Karpas-422 (cell line): ENCODE measurements at regions not wholly inside any gene's neighbourhood (a gene's known extent, or its start where the extent isn't known, plus 50 kb on each side); places are given as distances from the start of the nearest gene placed in this dataset.

ENCODE experiments used
- DNase-seq: peaks from one replicate; pipeline ENCODE4 v3.0.0-alpha.2; 2015
- H2AFZ ChIP-seq: fragments of 200-600 bp; sonication (generic); 2 replicates; pipeline ENCODE4 v1.6.1; 2014; ENCODE audit warnings: antibody characterized with exemption, low read length, mixed read lengths
- H3K27ac ChIP-seq: fragments of 200-600 bp; sonication (generic); 2 replicates; pipeline ENCODE4 v1.5.1; 2014; ENCODE audit warnings: mild to moderate bottlenecking, low read length, moderate library complexity
- H3K27me3 ChIP-seq: fragments of 200-600 bp; sonication (generic); 2 replicates; pipeline ENCODE4 v1.6.1; 2014; ENCODE audit warnings: low read length, mixed read lengths
- H3K36me3 ChIP-seq: fragments of 200-600 bp; sonication (generic); 2 replicates; pipeline ENCODE4 v1.6.1; 2014; ENCODE audit warnings: low read length, mixed read lengths; ENCODE audit not compliant: insufficient read depth
- H3K4me1 ChIP-seq: fragments of 200-600 bp; sonication (generic); 2 replicates; pipeline ENCODE4 v1.6.1; 2014; ENCODE audit warnings: mild to moderate bottlenecking, low read length, mixed read lengths
- H3K4me2 ChIP-seq: fragments of 200-600 bp; sonication (generic); 2 replicates; pipeline ENCODE4 v1.6.1; 2014; ENCODE audit warnings: low read length, low read depth, mild to moderate bottlenecking; ENCODE audit not compliant: poor library complexity, severe bottlenecking
- H3K4me3 ChIP-seq: fragments of 200-600 bp; sonication (generic); 2 replicates; pipeline ENCODE4 v1.5.1; 2014; ENCODE audit warnings: mild to moderate bottlenecking, antibody characterized with exemption, low read length, mixed read lengths
- H3K79me2 ChIP-seq: fragments of 200-600 bp; sonication (generic); 2 replicates; pipeline ENCODE4 v1.6.1; 2014; ENCODE audit warnings: mild to moderate bottlenecking, low read length, mixed read lengths
- H3K9ac ChIP-seq: fragments of 200-600 bp; sonication (generic); 2 replicates; pipeline ENCODE4 v1.6.0; 2014; ENCODE audit warnings: low read length
- H3K9me2 ChIP-seq: fragments of 200-600 bp; sonication (generic), shearing (Covaris generic); replicated peaks from 2 replicates; pipeline ENCODE4 v1.6.0; 2014; ENCODE audit warnings: mild to moderate bottlenecking, low read length, moderate library complexity; ENCODE audit not compliant: insufficient read depth
- H3K9me3 ChIP-seq: fragments of 300-700, 200-600 bp; sonication (generic); 2 replicates; pipeline ENCODE4 v1.6.1; 2014; ENCODE audit warnings: low read length, mixed read lengths
- H4K20me1 ChIP-seq: fragments of 200-600 bp; sonication (generic); 2 replicates; pipeline ENCODE4 v1.6.1; 2014; ENCODE audit warnings: mild to moderate bottlenecking, antibody characterized with exemption, low read length, low read depth; ENCODE audit not compliant: insufficient read depth

- Histone ChIP-seq H4K20me1 (no peaks in the 10 kb centered on the region), H3K27ac (no peak overlapping the region), H3K4me2 (no peak overlapping the region), H3K9me2 (no peaks in the 10 kb centered on the region), H3K4me1 (peaks cover 12% of the 10 kb centered on the region; the same call in 1 of the 2 replicates), H3K4me3 (no peak overlapping the region), H3K9me3 (no peaks in the 10 kb centered on the region), H3K36me3 (no peaks in the 10 kb centered on the region), H3K27me3 (no peaks in the 10 kb centered on the region), H3K79me2 (no peaks in the 10 kb centered on the region), H2AFZ (no peak overlapping the region), H3K9ac (no peak overlapping the region)
- DNase-seq, result no peak
Observed at GRCh38 chr2:61759718-61760117, 94.1 kb downstream of the FAM161A start.

GRCh38 chr2:61759005-61759404, 94.9 kb downstream of the FAM161A start:
- no peak overlapping the region for H3K27ac ChIP-seq
- H2AFZ ChIP-seq, result no peak overlapping the region
- H3K79me2 ChIP-seq, result no peaks in the 10 kb centered on the region
- no peak overlapping the region for H3K4me2 ChIP-seq
- no peaks in the 10 kb centered on the region for H3K9me2 ChIP-seq
- no peaks in the 10 kb centered on the region for H4K20me1 ChIP-seq
- H3K4me1 ChIP-seq, result peaks cover 10% of the 10 kb centered on the region; the same call in 1 of the 2 replicates
- no peaks in the 10 kb centered on the region for H3K9me3 ChIP-seq
- no peaks in the 10 kb centered on the region for H3K27me3 ChIP-seq
- H3K9ac ChIP-seq, result no peak overlapping the region
- DNase-seq, result no peak
- H3K36me3 ChIP-seq, result no peaks in the 10 kb centered on the region
- H3K4me3 ChIP-seq, result no peak overlapping the region

GRCh38 chr2:61758159-61758558, 95.7 kb downstream of the FAM161A start:
- DNase-seq, result no peak
- Histone ChIP-seq H3K79me2 (no peaks in the 10 kb centered on the region), H3K27me3 (no peaks in the 10 kb centered on the region), H3K36me3 (no peaks in the 10 kb centered on the region), H3K9me3 (no peaks in the 10 kb centered on the region), H3K9ac (no peak overlapping the region), H2AFZ (no peak overlapping the region), H3K9me2 (no peaks in the 10 kb centered on the region), H3K4me2 (no peak overlapping the region), H3K27ac (no peak overlapping the region), H3K4me3 (no peak overlapping the region), H4K20me1 (no peaks in the 10 kb centered on the region), H3K4me1 (peaks cover 5% of the 10 kb centered on the region; the same call in 1 of the 2 replicates)

DNA sequence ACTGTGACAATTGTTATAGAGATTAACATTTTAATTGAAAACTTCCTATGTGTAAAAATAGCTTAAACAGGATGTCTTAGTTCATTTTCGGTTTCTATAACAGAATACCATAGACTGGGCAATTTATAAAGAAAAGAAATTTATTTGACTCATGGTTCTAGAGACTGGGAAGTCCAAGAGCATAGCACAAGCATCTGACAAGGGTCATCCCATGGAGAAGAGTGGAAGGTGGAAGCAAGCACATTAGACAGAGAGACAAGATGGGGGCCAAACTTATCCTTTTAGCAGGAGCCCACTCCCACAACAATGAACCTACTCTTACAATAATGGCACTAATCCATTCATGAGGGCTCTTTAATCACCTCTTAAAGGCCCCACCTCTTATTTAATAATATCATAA, 100.3 kb downstream of the FAM161A start:
- H4K20me1 ChIP-seq, result no peaks in the 10 kb centered on the region
- no peaks in the 10 kb centered on the region for H3K4me1 ChIP-seq
- no peaks in the 10 kb centered on the region for H3K9me2 ChIP-seq
- H3K27me3 ChIP-seq, result no peaks in the 10 kb centered on the region
- no peak overlapping the region for H3K27ac ChIP-seq
- no peak overlapping the region for H3K9ac ChIP-seq
- no peaks in the 10 kb centered on the region for H3K9me3 ChIP-seq
- H3K79me2 ChIP-seq, result no peaks in the 10 kb centered on the region
- H3K36me3 ChIP-seq, result no peaks in the 10 kb centered on the region
- H3K4me2 ChIP-seq, result no peak overlapping the region
- DNase-seq, result no peak
- no peak overlapping the region for H3K4me3 ChIP-seq
- no peak overlapping the region for H2AFZ ChIP-seq

GRCh38 chr2:61750624-61751023, 103.2 kb downstream of the FAM161A start:
- Histone ChIP-seq H3K27ac (no peak overlapping the region), H3K4me3 (no peak overlapping the region), H3K79me2 (no peaks in the 10 kb centered on the region), H3K9me2 (no peaks in the 10 kb centered on the region), H4K20me1 (no peaks in the 10 kb centered on the region), H3K4me2 (no peak overlapping the region), H2AFZ (no peak overlapping the region), H3K9ac (no peak overlapping the region), H3K4me1 (no peaks in the 10 kb centered on the region), H3K27me3 (no peaks in the 10 kb centered on the region), H3K36me3 (no peaks in the 10 kb centered on the region), H3K9me3 (no peaks in the 10 kb centered on the region)
- no peak for DNase-seq

- no peaks in the 10 kb centered on the region for H4K20me1 ChIP-seq
- H3K27me3 ChIP-seq, result no peaks in the 10 kb centered on the region
- H2AFZ ChIP-seq, result no peak overlapping the region
- no peak overlapping the region for H3K9ac ChIP-seq
- no peaks in the 10 kb centered on the region for H3K9me2 ChIP-seq
- no peak overlapping the region for H3K4me3 ChIP-seq
- no peak overlapping the region for H3K4me2 ChIP-seq
- no peaks in the 10 kb centered on the region for H3K4me1 ChIP-seq
- no peaks in the 10 kb centered on the region for H3K79me2 ChIP-seq
- H3K9me3 ChIP-seq, result no peaks in the 10 kb centered on the region
- DNase-seq, result no peak
- H3K27ac ChIP-seq, result no peak overlapping the region
- no peaks in the 10 kb centered on the region for H3K36me3 ChIP-seq
Observed at GRCh38 chr2:61742955-61743354, 110.9 kb downstream of the FAM161A start.

DNA sequence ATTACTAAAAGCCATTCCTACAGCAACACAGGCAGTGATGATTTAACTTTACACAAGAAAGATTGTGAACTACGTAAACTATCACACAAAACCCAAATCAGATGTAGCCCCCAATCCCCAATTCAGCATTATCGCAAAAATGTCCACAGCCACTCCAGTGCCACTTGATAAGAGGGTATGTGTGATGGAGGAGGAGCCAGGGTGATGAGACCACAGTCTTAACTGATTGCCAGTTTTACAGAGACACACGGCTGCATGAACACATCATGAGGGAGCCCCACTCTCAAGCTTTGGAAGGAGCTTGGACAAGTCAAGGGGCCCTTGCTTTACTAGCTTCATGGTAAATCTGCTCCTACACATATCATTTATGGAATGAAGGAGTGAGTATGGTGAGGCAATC, 116.0 kb downstream of the FAM161A start:
- H2AFZ ChIP-seq, result no peak overlapping the region
- no peak overlapping the region for H3K4me2 ChIP-seq
- no peak for DNase-seq
- no peaks in the 10 kb centered on the region for H3K36me3 ChIP-seq
- no peaks in the 10 kb centered on the region for H3K79me2 ChIP-seq
- no peak overlapping the region for H3K27ac ChIP-seq
- H3K4me1 ChIP-seq, result no peaks in the 10 kb centered on the region
- H3K9ac ChIP-seq, result no peak overlapping the region
- no peaks in the 10 kb centered on the region for H4K20me1 ChIP-seq
- H3K9me2 ChIP-seq, result no peaks in the 10 kb centered on the region
- H3K9me3 ChIP-seq, result no peaks in the 10 kb centered on the region
- H3K4me3 ChIP-seq, result no peak overlapping the region
- H3K27me3 ChIP-seq, result no peaks in the 10 kb centered on the region

DNA sequence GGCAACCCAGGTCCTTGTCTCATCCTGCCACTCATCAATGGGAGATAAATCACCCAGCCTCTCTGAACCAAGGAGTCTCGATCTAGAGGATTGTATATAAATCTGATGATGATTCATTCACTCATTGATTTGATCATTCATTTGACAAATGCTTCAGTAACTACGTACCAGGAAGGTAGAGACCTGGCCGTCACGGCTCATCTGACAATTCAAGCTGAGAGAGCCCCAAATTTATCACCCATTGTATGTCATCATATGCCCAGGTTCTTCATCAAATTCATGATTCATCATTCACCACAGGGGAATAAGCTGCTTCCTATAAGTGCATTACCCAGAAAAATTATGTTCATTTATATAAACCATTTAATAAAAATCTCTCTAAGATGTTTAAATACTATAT, 116.9 kb downstream of the FAM161A start:
- H3K4me2 ChIP-seq, result no peak overlapping the region
- no peak for DNase-seq
- H3K9me2 ChIP-seq, result no peaks in the 10 kb centered on the region
- H3K4me1 ChIP-seq, result no peaks in the 10 kb centered on the region
- H2AFZ ChIP-seq, result no peak overlapping the region
- no peaks in the 10 kb centered on the region for H3K79me2 ChIP-seq
- no peaks in the 10 kb centered on the region for H3K36me3 ChIP-seq
- H3K27ac ChIP-seq, result no peak overlapping the region
- no peaks in the 10 kb centered on the region for H3K9me3 ChIP-seq
- H3K27me3 ChIP-seq, result no peaks in the 10 kb centered on the region
- no peaks in the 10 kb centered on the region for H4K20me1 ChIP-seq
- H3K4me3 ChIP-seq, result no peak overlapping the region
- no peak overlapping the region for H3K9ac ChIP-seq

- Histone ChIP-seq H3K4me2 (no peak overlapping the region), H3K9me3 (no peaks in the 10 kb centered on the region), H3K4me1 (no peaks in the 10 kb centered on the region)
Observed at GRCh38 chr2:61733563-61733962, 120.3 kb downstream of the FAM161A start.

More at GRCh38 chr2:61733563-61733962, 120.3 kb downstream of the FAM161A start:
- H3K27me3 ChIP-seq, result no peaks in the 10 kb centered on the region
- no peak for DNase-seq
- H3K36me3 ChIP-seq, result no peaks in the 10 kb centered on the region
- H3K79me2 ChIP-seq, result no peaks in the 10 kb centered on the region
- H3K4me3 ChIP-seq, result no peak overlapping the region
- H3K27ac ChIP-seq, result no peak overlapping the region
- no peaks in the 10 kb centered on the region for H4K20me1 ChIP-seq
- no peak overlapping the region for H2AFZ ChIP-seq
- no peaks in the 10 kb centered on the region for H3K9me2 ChIP-seq
- H3K9ac ChIP-seq, result no peak overlapping the region
